Liver (tissue), 8 donors: ENCODE measurements at regions not wholly inside any gene's neighbourhood (a gene's known extent, or its start where the extent isn't known, plus 50 kb on each side); places are given as distances from the start of the nearest gene placed in this dataset.

Experiments used
- DNase-seq: peaks from one replicate; pipeline ENCODE4 v3.0.0-alpha.2; 2017; ENCODE audit warnings: low spot score
- H3K27ac ChIP-seq, 2 donors: one replicate each; pipeline ENCODE4 v1.7.0; 2013; ENCODE audit warnings: inconsistent platforms in 2 of 2, low read length in 2 of 2, control low read depth in 1 of 2, low read depth in 1 of 2, mild to moderate bottlenecking in 1 of 2
- H3K27me3 ChIP-seq, 4 donors: one replicate each; pipeline versions ENCODE4 v1.6.1 to v1.7.0; 2013; ENCODE audit warnings: low read length in 3 of 4, inconsistent platforms in 1 of 4, mild to moderate bottlenecking in 1 of 4, moderate library complexity in 1 of 4; ENCODE audit not compliant: control insufficient read depth in 4 of 4, insufficient read depth in 4 of 4
- H3K36me3 ChIP-seq, 4 donors: one replicate each; pipeline versions ENCODE4 v1.6.1 to v1.7.0; 2013; ENCODE audit warnings: low read length in 3 of 4, mild to moderate bottlenecking in 3 of 4, low read depth in 1 of 4, moderate library complexity in 1 of 4; ENCODE audit not compliant: control insufficient read depth in 4 of 4, insufficient read depth in 3 of 4
- H3K4me1 ChIP-seq, 4 donors: one replicate each; pipeline versions ENCODE4 v1.6.1 to v1.7.0; 2013; ENCODE audit warnings: low read length in 3 of 4, mild to moderate bottlenecking in 3 of 4, moderate library complexity in 1 of 4; ENCODE audit not compliant: control insufficient read depth in 4 of 4, insufficient read depth in 4 of 4
- H3K4me3 ChIP-seq, 3 donors: one replicate each; pipeline versions ENCODE4 v1.6.1 to v1.7.0; 2013; ENCODE audit warnings: low read length in 3 of 3, control low read depth in 1 of 3, low read depth in 1 of 3, mild to moderate bottlenecking in 1 of 3
- H3K9ac ChIP-seq, 2 donors: one replicate each; pipeline ENCODE4 v1.7.0; 2013; ENCODE audit warnings: low read length in 2 of 2, mild to moderate bottlenecking in 2 of 2, moderate library complexity in 2 of 2, control low read depth in 1 of 2, low read depth in 1 of 2
- H3K9me3 ChIP-seq, 4 donors: one replicate each; pipeline versions ENCODE4 v1.6.1 to v1.7.0; 2013; ENCODE audit warnings: low read length in 3 of 4; ENCODE audit not compliant: control insufficient read depth in 4 of 4
- EGR1 ChIP-seq, 2 donors: IDR thresholded peaks; 2 replicates each; pipeline ENCODE4 v1.6.1; 2016 to 2018; ENCODE audit warnings: antibody characterized with exemption in 2 of 2, low read depth in 2 of 2
- FOXA1 ChIP-seq: IDR thresholded peaks from 2 replicates; pipeline ENCODE4 v1.6.1; 2016; ENCODE audit warnings: antibody characterized with exemption
- FOXA2 ChIP-seq: IDR thresholded peaks from 2 replicates; pipeline ENCODE4 v1.6.1; 2016; ENCODE audit warnings: antibody characterized with exemption
- NR2F2 ChIP-seq: IDR thresholded peaks from 2 replicates; pipeline ENCODE4 v1.6.1; 2016; ENCODE audit warnings: antibody characterized with exemption
- RAD21 ChIP-seq, 2 donors: IDR thresholded peaks; 2 replicates each; pipeline ENCODE4 v1.6.1; 2016; ENCODE audit warnings: antibody characterized with exemption in 2 of 2, mild to moderate bottlenecking in 2 of 2
- SP1 ChIP-seq: IDR thresholded peaks from 2 replicates; pipeline ENCODE4 v1.6.1; 2018; ENCODE audit warnings: antibody characterized with exemption, mild to moderate bottlenecking
- YY1 ChIP-seq: IDR thresholded peaks from 2 replicates; pipeline ENCODE4 v1.6.1; 2016; ENCODE audit warnings: antibody characterized with exemption, mild to moderate bottlenecking
- WGBS: extraction: QIAGEN DNeasy Blood & Tissue Kit; methylation state at CpG from one replicate; pipeline ENCODE4 v1.1.7; 2013; 5-methylcytosine and 5-hydroxymethylcytosine counted together
- TF ChIP-seq, protein P1 (sequence below): IDR thresholded peaks from 2 replicates; pipeline ENCODE4 v1.6.1; 2016; ENCODE audit warnings: antibody characterized with exemption
- TF ChIP-seq, protein P2 (sequence below): fragments of 150-350 bp; IDR thresholded peaks from 2 replicates; pipeline ENCODE4 v1.5.1; 2017; ENCODE audit warnings: improper control_type of control experiment, low read depth, low read length; ENCODE audit not compliant: missing input control
- TF ChIP-seq, protein P3 (sequence below): IDR thresholded peaks from 2 replicates; pipeline ENCODE4 v1.6.1; 2016; ENCODE audit warnings: antibody characterized with exemption, mild to moderate bottlenecking
- donor health status: healthy.
- donor health status: healthy.
- donor health status: healthy.
- donor health status: healthy.
- donor health status: healthy.

GRCh38 chr16:85308611-85309540, 196.6 kb upstream of the CIBAR2 start:
- H3K4me1 ChIP-seq: peaks cover 5 to 62% (median 43%) of the 10 kb centered on the region in 4 donors
- DNase-seq: no peak
- no peaks in the 10 kb centered on the region for H3K27me3 ChIP-seq
- H3K9me3 ChIP-seq: no peaks in the 10 kb centered on the region
- 79% methylated on average over 17 of the region's 17 CpGs for WGBS
- H3K36me3 ChIP-seq: no peaks in the 10 kb centered on the region
- peak overlapping the region; percentile 6 to 10 for H3K9ac ChIP-seq
- H3K4me3 ChIP-seq: no peak overlapping the region
- TF ChIP-seq, protein P1, sequence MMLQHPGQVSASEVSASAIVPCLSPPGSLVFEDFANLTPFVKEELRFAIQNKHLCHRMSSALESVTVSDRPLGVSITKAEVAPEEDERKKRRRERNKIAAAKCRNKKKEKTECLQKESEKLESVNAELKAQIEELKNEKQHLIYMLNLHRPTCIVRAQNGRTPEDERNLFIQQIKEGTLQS: no peak
- no peak for TF ChIP-seq RAD21 (IDR thresholded peaks at IDR 0.05)
- no peak for TF ChIP-seq EGR1 (IDR thresholded peaks at IDR 0.05; ENCODE audit: low read depth in 2 of 2)
- no peak for TF ChIP-seq FOXA2
- TF ChIP-seq, protein P2, sequence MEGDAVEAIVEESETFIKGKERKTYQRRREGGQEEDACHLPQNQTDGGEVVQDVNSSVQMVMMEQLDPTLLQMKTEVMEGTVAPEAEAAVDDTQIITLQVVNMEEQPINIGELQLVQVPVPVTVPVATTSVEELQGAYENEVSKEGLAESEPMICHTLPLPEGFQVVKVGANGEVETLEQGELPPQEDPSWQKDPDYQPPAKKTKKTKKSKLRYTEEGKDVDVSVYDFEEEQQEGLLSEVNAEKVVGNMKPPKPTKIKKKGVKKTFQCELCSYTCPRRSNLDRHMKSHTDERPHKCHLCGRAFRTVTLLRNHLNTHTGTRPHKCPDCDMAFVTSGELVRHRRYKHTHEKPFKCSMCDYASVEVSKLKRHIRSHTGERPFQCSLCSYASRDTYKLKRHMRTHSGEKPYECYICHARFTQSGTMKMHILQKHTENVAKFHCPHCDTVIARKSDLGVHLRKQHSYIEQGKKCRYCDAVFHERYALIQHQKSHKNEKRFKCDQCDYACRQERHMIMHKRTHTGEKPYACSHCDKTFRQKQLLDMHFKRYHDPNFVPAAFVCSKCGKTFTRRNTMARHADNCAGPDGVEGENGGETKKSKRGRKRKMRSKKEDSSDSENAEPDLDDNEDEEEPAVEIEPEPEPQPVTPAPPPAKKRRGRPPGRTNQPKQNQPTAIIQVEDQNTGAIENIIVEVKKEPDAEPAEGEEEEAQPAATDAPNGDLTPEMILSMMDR: no peak
- no peak for TF ChIP-seq YY1
- no peak for TF ChIP-seq FOXA1
- TF ChIP-seq, protein P3, sequence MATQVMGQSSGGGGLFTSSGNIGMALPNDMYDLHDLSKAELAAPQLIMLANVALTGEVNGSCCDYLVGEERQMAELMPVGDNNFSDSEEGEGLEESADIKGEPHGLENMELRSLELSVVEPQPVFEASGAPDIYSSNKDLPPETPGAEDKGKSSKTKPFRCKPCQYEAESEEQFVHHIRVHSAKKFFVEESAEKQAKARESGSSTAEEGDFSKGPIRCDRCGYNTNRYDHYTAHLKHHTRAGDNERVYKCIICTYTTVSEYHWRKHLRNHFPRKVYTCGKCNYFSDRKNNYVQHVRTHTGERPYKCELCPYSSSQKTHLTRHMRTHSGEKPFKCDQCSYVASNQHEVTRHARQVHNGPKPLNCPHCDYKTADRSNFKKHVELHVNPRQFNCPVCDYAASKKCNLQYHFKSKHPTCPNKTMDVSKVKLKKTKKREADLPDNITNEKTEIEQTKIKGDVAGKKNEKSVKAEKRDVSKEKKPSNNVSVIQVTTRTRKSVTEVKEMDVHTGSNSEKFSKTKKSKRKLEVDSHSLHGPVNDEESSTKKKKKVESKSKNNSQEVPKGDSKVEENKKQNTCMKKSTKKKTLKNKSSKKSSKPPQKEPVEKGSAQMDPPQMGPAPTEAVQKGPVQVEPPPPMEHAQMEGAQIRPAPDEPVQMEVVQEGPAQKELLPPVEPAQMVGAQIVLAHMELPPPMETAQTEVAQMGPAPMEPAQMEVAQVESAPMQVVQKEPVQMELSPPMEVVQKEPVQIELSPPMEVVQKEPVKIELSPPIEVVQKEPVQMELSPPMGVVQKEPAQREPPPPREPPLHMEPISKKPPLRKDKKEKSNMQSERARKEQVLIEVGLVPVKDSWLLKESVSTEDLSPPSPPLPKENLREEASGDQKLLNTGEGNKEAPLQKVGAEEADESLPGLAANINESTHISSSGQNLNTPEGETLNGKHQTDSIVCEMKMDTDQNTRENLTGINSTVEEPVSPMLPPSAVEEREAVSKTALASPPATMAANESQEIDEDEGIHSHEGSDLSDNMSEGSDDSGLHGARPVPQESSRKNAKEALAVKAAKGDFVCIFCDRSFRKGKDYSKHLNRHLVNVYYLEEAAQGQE: no peak
- TF ChIP-seq SP1: no peak
- no peak for TF ChIP-seq NR2F2
- H3K27ac ChIP-seq: peak overlapping the region in 1 of 2 donors; percentile 78

DNA sequence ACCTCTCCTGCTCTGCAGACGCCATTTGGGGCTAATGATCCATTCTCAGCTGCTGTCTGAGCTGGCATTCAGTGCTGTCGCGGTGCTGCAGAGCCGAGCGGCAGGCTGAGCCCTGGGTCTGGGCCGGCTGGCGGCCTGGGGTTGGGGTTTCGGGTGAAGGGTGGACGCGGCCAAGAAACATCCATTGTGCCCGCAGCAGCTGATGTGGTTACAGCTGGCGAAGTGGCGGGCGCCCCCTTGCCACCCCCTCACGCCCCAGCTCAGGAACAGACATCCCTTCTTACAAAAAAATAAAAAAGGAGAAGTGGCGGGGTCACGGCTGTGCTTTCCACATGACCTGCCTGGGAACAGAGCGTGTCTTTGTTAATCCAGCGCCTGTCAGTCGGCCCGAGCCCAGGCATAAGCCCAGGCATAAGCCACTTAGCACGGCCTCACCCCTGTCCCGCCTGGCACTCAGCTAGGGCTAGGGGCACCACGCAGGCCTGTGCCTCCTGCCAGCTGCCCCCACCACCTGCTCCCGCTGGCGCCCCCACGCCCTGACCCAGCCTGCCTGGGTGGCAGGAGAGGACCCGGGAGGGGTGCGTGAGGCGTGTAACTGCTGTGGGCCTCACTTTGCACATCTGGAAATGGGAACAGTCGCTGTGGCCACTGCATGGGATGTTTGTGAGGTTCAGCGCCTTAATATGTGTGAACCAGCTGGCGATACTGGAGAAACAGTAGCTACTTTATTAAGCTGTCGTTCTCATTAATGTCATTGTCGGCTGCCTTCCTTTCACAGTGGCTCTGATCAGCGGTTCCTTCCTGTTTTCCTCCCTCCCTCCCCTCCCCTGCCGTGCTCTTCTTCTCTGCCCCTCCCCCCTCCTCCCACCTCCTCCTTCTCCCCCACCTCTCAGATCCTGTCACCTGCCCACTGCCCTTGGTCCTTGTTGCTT, 197.7 kb upstream of the CIBAR2 start:
- peaks cover 5 to 58% (median 43%) of the 10 kb centered on the region in 4 donors for H3K4me1 ChIP-seq

More for the DNA sequence above, 197.7 kb upstream of the CIBAR2 start:
- peak overlapping the region; percentile 32 to 46 for H3K27ac ChIP-seq
- 70% methylated on average over 37 of the region's 37 CpGs for WGBS
- H3K4me3 ChIP-seq: no peak overlapping the region
- DNase-seq: no peak
- no peaks in the 10 kb centered on the region for H3K9me3 ChIP-seq
- TF ChIP-seq FOXA1 (no peak), SP1 (peak; percentile 9)
- no peaks in the 10 kb centered on the region for H3K36me3 ChIP-seq
- H3K27me3 ChIP-seq: no peaks in the 10 kb centered on the region
- H3K9ac ChIP-seq: no peak overlapping the region
